DMS 273 treated with DMSO at 0.1 percent for 48 hours (cell line): ENCODE measurements at regions not wholly inside any gene's neighbourhood (a gene's known extent, or its start where the extent isn't known, plus 50 kb on each side); places are given as distances from the start of the nearest gene placed in this dataset.

Experiments used
- DNase-seq: peaks from one replicate; lab custom pipeline; 2025; lab: John Stamatoyannopoulos, UW

DNA sequence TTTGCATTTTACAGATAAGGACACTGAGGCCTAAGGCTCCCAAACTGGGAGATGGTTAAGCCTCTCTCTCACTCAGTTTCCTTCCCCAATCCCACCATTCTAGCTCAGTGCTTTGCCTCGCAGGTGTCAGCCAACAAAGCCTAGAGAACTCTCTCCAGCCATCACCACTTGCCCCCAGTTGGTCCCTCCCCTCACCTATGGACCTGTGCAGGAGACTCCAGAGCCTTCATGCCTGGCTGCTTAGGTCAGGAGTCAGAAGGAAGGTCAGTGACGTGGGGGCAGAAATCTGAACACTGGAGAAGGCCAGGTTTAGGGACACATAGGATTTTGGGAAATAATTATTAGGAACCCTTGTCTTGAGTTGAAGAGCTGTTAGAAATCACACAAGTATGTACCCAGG lies 295.3 kb downstream of the PTPRU start:
- no peak for DNase-seq

DNA sequence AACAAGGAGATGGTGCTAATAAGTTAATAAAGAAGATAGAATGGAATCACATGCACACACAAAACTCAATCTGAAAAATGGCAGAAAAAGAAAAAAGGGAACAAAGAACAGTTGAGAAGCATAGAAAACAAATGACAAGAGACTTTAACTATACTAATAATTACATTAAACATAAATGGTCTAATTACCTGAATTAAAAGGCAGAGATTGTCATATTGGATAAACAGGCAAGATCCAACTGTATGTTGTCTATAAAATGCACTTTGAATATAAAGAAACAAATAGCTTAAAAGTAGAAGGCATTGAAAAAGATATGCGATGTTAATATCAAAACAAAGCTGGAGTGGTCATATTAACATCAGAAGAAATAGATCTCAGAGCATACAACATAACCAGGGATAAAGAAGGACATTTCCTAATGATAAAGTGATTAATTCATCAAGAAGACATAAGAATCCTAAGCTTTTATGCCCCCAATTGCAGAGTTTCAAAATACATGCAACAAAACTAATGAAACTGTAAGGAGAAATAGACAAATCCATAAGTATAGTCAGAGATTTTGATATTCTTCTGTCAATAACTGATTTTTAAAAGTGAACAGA lies 293.5 kb downstream of the PTPRU start:
- DNase-seq: no peak

DNA sequence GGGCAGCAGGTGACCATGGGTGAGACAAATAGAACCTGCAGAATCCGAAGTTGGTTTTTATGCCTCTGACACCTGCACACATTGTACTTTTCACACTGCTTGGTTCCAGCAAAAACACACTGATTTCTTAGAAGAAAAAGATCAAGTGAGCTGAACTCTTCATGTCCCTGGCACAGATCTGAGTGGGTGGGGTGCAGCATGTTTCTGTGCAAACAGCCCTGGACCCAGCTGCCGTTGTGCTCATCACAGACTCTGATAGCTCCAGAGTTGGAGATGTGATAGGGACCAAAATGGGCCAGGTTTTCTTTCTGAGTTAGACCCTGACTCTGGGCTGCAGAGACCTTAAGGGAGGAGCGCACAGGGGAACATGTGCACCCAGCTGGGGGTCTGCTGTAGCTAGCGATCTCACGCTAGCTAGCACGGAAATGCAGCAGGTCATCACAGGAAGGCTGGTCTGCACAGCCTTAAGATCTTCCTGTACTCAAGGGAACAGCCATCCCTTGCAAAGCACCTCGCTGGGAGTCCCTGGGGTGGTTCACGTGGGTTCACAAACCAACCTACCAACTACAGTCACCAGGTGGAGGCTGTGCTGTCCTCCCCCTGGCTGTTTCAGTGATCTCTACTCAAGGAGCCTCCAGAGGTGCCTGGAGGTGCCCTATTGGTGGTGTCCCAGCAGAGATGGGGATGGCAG lies 291.1 kb downstream of the PTPRU start:
- DNase-seq: no peak

DNA sequence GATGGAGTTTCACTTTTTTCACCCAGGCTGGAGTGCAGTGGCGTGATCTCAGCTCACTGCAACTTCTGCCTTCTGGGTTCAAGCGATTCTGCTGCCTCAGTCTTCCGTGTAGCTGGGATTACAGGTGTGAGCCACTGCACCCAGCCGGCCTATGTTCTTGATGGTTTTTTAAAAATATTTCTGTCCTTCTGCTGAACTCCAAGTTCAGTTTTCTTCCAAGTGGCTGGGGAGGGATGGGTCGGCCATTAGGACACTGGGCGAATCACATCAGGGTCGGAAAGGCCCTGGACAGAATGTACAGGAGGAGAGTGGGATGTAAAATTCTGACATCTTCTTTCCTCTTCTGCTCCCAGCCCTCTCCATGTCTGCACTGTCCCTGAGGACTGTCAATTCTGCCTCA lies 289.6 kb downstream of the PTPRU start:
- DNase-seq: no peak

DNA sequence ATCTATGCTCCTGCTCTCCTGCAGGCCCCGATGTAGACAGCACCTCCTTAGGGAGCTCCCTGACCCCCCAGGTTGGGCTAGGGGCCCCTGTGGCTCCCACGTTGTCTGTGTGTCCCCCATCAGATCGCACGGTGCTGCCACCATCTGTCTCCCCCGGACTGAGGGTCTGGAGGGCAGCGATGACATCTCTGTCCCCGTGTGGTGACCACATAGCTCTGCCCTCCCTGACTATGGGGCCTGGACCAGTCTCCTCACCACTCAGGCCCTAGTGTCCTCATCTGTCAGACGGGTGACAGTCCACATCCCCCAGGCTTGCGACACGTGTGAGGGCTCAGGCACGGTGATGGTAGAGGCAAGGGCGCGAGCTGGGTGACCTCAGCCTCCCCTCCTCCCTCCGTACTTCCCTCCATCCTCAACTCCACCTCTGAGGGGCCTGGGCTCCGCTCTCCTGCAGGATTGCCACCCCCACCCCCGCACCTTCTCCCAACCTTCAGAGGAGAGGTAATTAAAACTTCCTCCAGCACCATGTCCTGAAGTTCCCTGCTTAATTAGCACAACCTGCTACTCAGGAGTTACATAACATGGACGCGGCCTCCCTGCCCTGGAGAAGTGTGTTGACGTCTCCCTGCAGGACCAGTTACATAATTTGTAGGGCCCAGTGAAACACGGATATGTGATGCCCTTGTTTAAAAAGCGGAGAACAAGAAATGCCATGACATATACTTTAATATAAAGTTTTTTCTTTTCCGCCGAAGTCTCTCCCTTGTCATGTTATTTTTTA lies 288.2 kb downstream of the PTPRU start:
- DNase-seq: no peak

DNA sequence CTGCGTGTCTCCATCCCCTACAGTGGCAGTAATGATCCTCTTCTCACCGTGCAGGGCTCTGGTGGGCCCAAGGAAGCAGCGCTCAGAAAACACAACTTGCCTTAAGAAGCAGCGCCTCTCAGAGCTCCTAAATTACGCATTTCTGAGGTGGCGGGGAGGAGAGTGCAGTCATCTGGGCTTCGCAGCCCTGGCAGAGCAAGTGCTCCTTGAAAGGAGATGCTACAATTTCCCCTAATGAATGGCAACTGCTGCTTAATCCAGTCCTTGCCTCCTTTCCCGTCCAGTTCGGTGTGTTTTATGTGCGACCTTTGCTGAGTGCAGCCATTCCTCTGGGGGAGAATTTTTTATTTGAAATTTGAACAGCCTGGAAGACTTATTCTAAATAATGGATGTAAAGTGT lies 287.3 kb downstream of the PTPRU start:
- DNase-seq: no peak

DNA sequence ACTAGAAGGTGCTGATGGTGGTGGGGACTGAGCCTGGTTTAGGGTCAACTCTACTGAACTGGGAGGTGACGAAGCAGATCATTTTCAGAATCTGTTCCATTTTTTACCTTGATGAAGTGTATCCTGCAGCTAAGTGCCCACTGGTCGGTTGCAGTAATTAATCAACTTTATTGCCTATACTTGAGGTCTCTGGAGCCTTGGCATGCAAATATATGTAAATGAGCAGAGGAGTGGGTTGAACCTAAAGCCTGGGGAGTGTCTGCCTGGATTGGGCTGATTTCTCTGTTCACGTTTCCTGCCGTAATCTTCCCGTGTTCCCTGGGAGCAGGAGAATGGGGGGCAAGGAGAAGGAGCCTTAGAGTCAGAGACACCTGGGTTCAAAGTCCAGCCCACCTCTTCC lies 286.8 kb downstream of the PTPRU start:
- no peak for DNase-seq

DNA sequence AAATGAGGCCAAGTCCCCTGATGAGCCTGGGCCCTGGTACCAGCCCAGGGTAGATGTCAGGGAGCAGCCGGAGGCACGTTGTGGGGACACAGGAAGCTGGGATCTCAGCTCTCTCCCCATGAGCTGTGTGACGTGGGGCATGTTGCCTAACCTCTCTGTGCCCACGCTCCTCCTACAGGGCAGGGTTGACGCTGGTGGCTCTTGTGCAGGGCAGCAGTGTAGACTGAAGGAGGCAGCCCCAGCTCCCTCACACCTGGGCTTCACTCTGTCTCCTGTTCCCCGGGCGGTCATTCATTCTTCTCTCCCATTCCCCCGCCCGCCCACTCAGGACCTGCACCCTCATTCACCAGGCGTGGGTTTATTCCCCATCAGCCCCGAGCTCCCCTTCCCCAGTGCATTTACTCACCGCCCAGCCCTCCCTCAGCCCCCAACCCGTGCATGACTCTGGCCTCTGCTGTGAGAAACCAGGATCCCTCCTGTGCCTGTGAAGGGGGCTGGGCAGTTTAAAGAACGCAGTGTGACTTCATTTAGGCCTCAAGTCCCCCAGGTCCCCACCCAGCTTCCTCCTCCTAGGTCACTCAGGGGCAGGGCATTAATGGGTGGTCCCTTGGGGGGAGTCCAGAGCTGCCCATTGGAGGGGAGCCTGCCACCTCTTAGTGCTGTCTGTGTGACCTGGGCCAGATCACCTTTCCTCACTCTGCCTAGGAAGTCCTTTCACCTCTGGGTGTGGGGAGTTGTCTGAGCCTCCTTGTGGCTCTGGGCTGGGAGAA lies 285.7 kb downstream of the PTPRU start:
- DNase-seq: no peak

DNA sequence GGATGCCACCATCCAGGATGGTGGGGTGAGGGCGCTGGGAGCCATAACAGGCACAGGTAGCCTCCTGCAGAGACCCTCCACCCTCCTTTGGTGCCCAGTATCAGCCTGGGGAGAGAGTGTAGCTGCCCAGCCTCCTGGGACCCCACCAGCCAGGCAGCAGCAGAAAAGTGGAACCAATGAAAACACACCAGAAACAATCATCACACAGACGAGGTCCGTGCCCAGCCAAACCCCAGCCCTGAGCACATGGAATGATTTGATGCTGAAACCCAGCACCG lies 285.1 kb downstream of the PTPRU start:
- no peak for DNase-seq

DNA sequence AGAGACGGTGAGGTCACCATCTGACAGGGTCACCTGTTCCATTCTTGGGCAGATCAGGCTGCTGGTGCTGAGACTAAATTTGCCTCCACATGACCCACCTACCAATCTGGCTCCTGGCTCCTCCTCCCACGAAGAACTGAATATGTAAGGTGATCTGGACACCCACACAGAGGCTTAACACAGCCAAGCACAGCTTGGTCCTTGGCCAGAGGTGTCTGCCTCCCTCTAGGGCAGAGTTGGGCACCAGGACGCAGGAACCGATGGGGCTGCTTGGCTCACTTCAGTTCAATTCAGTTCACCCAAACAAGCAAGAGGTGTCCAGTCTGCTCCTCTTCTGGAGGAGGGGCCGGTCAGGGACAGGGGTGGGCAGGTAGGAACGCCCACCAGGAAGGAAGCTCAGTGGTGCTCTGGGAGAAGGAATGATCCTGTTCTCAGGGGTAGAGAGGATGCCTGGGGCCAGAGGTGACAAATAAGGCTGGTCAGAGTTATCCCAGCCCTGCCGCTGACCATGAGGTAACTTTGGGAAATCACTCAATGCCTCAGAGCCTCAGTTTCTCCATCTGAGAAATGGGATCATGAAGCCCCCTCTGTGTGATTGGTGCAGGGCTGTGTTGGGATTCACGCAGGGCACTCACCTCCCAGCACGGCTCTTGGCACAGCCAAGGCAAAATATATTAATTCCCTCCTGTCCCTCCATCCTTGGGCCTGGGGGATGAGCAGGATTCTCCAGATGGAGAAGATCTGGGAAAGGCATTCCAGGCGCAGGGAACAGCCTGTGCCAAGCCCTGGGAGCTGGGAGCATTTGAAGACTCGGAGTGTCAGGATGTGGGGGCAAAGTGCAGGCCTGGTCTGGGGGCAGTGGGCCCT lies 284.5 kb downstream of the PTPRU start:
- peak; percentile 83 for DNase-seq

DNA sequence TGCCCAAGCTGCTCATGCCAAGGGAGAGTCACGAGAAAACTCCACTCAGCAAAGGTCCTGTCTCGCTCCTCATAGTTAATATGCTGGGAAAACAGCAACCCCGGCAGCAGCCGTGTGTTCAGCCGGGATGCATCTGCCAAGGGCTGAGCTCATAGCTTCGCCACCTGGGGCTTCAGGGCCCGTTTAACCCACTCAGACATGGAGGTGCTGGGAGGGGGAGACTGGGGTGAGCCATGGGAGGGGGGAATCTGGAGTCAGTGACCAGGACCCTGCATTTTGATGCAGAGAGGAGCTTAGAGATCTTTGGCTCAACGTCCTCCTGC lies 283.4 kb downstream of the PTPRU start:
- DNase-seq: peak; percentile 82

DNA sequence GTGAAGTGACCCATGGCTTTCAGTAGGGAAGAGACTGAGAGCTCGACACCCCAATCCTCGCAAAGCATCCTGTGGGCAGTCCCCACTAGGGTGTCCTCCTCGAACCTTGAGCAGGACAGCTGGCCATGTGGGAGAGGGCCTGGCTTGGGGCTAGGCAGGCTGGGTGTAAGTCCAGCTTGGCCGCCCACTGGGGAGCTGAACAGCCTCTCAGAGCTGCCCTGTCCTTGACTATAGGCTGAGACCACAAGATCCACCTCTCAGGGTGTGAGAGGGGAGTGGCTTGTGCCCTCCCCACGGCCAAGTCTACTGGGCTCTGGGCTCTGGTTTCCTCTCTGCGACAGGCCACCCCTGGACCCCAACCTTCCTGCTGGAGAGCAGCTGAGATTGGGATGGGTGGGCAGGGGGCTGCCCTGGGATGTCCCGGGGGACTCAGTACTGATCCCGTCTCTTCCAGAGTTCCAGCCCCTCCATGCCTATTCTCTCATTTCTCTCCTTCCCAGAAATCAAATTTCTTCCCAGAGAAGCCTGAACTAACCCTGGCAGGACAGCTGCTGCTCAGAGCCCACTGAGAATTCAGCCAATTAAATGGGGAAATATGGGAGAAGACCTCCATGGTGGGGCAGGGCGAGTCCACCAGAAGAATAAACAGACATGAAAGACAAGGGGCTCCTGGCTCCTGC lies 282.9 kb downstream of the PTPRU start:
- DNase-seq: no peak

DNA sequence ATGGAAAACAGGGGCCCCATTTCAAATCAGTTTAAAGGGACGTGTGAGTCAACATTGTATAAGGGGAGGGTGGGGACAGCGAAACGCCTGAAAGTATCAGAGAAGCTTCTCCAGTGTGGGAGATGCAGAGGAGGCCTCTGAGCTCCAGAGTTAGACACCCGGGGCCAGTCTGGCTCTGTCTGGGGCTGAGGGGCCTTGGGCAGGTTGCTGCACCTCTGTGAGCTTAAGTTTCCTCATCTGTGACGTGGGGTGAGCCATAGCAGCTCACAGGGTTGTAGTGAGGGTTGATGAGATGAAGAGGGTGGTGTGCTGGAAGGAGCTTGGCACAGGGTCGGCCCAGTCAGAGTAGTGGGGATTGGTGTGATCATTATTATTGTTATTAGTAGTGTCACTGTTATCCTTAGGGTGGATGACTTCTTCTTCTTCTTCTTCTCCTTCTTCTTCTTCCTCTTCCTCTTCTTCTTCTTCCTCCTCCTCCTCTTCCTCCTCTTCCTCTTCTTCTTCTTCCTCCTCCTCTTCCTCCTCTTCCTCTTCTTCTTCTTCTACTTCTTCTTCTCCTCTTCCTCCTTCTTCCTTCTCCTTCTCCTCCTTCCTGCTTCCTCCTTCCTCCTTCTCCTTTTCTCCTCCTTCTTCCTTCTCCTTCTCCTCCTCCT lies 282.0 kb downstream of the PTPRU start:
- DNase-seq: no peak

DNA sequence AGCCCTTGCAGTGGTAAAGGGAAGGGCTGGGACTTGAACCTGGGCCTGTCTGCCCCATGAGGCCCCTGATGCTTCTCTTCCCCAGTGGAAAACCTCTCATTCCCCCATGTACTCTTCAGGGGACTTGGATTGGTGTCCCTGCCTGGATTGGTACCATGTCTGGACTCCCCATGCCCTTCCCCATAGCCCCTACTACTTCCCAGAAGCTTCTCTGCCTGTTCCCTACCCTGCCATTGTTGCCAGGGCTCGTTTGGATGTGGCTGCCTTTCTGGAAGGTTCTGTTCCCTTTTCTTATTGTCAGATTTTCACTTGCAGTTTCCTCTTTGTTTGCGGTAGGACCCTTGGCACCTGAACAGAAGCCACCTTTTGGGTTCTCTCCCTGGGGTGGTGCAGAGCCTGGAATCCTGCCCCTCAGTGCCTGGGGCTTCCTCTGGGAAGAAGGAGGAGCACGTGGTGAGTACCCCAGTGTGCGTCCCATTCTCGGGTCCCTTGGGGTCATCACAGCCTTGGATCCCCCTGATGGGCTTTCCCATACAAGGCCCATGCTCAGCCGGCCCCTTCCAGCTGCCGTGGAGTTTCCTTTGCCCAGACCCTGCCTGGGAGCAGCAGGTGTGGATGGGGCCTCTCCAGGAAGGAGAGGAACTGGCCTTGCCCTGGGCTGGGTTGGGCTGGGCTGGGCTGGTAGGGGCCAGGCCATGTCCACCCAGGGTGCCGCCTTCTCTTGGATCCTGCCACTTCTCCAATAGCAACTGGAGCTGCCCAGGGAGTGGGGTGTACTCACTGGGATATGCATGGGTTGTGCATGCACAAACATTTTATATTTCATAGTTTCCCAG lies 281.1 kb downstream of the PTPRU start:
- no peak for DNase-seq

DNA sequence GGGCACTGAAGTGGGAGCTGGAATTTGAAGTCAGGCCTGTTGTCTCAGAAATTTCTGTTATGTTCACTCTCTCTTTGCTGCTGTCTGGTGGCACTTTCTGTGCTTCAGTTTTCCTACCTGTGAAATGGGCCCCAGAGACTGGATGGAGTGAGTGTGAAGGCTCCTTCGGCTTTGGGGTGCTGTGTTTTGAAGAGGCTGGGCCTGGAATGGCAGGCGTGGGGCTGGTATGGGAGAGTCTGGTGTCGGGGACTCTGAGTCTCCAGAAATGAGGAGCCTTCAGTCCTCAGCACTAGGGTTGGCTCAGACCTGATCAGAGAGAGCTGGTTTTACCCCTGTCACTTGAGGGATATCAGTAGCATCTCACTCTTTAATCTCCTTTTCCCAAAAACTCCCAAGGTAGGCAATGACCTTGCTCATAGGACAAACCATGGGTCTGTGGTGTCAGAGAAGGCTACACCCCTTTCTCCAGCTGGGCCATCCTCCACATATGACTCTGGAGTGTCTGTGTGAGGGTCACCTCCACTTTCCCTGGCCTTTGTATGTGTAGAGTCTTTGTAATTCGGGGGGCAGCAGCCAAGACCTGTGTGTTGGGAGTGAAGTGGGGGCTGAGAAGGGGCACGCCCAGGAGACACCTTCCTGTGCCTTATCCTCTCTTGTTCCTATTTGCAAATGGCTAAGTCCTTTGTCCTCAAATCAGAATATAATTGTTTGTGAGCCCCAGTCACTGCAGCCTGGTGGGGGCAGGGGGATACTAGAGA lies 279.9 kb downstream of the PTPRU start:
- DNase-seq: no peak

DNA sequence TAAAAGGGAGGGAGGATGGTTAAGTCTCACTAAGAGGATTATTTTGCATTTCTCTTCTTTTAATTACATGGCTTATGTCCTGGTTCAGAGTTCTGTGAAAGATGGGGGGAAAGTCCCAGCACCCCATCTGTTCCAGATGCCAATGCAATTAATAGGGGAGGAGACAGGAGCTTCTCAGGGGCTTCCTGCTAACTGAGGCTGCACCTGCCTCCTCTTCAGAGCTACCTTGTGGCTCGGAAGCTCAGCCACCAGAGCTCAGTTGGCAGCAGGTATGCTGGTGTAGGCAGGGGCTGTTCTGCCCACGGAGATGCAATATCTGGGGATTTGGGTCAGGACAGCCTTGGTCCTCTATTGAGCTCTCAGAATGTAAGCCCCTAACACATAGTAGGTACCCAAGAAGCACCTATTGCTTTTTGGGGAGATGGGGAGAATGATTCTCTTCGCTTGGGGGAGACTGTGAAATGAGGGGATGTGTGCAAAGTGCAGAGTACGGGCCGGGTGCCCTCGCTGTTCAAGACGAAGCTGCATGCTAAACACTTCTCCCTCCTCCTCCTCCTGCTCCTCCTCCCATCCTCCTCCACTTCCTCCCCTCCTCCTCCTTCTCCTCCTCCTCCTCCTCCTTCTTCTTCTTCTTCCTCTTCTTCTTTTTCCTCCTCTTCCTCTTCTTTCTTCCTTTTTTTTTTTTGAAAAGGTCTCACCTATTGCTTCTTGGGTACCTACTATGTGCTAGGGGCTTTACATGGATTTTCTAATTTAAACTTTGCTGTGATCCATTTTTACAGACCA lies 279.0 kb downstream of the PTPRU start:
- DNase-seq: no peak

DNA sequence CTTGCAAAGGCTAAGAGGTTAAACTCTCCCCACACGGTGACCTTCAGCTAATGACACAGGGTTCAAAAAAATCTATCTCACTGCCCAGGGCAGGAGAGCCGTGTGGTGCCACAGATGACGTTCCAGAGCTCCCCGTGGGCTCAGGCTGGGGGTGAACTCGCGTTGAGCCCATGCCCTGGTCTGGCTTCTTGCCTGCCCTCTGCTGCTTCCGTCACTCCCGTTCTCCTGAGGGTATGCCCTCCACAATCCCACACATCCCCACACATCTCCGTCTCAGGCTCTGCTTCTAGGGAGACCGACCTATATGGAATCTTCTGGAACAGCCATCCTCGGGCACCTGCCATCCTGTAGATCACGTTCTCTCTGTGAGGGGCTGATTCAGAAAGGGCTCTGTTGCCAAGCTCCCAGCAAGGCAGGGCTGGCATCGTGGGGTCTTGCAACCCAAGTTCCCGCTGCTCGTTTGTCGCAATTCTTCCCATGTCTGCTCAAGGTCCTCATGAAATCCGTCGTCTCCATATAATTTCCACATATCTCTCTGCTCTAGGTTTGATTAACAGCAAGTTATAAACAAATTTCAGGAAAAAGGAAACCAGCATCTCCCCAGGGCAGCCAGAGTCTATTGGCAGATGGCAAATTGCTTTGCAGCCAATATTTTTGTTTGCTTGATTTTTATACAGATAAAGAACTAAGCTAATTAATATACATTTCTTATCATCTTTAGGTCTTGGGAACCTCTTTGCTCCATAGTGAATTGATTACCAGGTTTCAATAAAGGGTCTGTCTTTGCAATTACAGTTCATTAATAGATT lies 278.2 kb downstream of the PTPRU start:
- peak; percentile 43 for DNase-seq

DNA sequence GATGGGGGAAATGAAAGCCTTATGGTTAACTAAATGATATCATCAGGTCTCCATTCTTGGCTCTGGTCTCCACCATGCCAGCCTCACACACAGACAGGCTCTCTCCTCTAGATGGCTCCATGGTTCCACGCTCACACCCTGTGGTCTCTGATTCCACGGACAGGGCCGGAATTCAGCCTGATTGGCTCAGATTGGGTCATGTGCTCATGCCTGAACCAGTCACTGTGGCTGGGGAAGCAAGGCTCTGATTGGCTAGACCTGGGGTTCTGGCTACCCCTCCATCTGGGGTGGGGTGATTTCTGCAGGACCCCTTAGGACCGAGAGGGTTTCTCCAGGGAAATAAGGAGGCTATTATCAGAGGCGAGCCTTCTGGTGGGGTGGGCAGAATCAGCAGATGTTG lies 277.0 kb downstream of the PTPRU start:
- DNase-seq: peak; percentile 80
